ENCODE measurements at regions not wholly inside any gene's neighbourhood (a gene's known extent, or its start where the extent isn't known, plus 50 kb on each side); places are given as distances from the start of the nearest gene placed in this dataset.
A peak's percentile ranks its signal among the peaks of the same experiment; 100 is the strongest.
"Not testable (repeated sequence)": the region's sequence is repeated elsewhere in the genome, so short reads cannot be mapped to it uniquely, and the experiment has no call there.

DNA sequence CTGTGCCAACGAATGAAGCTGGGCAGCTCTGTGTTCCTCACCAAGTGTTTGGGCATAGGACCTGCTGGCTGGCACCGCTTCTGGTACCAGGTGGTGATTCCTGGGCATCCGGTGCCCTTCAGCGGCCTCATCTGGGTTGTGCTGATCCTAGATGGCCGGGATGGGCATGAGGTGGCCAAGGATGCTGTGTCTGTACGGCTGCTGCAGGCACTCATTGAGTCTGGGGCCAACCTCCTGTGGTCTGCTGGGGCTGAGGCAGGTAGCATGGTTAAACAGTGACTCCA, 96.1 kb upstream of the PLEKHM1 start:
- DNase-seq: not testable (repeated sequence)

DNA sequence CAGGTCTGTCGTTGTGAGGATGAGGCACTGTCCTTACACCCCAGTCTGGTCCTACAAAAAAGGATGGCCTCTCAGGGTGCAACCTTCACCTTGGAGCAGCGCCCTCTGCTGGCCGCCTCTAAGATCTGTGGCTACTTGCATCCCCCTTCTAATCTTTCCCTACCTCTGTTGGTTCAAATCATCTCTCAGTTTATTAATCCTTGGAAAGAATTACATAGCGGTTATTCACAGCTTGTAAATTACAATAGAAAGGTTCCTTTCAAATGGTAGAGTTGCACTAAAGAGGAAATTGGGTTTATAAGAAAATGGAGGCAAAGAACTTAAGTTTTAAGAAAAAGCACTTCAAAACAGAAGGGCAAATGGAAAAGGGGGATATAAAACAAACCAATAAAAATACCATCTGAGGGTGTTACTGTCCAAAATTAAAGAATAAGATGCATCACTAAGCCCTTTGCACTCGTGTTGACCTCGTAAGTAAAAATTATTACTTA, 102.0 kb upstream of the PLEKHM1 start:
- DNase-seq: peak; percentile 66 to 79

DNA sequence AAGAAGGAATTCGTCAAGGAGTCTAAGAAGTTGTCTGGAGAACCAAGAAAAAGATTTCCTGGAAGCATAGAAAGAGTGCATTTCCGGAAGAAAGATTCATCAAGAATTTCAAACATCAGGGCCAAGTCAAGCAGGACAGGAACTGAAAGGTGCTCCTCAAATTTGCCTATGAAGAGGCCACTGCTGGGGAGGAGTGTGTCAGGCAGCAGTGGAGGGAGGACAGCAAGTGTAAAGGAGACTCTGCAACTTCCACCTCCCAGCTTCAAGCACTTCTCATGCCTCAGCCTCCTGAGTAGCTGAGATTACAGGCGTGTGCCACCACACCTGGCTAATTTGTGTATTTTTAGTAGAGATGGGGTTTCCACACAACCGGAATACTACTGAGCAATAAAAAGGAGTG, 105.8 kb upstream of the PLEKHM1 start:
- not testable (repeated sequence) for DNase-seq

DNA sequence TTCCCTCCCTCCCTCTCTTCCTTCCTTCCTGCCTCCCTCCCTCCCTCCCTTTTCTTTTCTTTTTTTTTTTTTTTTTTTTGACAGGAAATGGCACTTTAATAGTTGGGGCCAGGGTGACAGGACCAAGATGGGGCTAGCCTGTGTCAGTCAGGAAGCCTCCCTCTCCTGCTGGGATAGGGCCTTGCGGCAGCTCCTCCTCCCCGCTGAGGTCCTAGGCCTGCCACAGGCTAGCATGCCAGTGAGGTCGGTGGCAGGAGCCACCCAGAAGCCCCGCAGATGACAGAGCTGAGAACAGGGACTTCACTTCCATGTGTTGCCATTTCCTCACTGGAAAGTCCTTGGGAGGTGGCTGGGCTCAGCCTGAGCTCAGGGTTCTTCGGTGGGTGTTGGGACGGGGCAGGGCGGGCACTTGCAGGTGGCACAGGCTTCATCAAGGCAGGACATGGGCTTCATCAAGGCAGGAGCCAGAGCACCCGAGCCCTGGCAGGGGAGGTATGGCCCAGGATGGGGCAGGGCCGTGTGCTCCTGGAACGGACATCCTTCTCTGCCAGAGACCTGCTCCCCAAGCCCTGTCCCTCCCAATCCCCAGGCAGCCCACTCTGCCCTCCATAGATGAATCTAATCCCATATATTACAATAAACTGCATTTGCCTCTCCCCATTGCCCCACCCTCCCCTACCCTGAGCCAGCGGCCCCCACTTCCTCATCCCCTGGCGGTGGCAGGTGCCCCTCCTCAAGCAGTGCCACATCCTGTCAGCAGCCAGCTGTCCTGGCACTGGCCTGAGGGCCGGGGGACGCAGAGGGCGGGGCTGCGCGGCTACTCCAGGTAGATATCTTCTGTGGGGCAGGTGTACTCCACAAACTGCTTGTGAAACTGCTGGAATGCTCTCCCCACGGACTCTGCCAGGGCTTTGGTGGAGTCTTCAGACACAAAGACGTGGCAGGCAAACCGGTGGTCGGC, 109.8 kb upstream of the PLEKHM1 start:
- DNase-seq: not testable (repeated sequence)

DNA sequence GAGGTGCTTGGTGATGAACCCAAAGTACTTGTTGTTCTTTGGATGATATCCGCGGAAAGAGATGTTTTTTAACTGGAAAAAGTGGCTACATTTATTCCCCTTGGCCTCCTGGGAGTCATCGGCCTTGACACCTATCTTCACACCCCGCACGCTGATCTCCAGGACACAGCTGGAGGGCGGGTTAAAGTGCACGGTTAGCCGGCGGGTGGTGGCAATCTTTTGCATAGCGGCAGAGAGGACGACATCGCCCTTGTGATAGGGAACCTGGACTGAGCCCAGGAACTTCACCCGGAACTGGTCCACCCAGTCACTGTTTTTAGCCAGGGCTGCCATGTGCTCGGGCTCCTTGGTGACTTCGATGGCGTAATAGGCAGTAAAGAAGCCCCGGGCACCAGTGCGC, 110.5 kb upstream of the PLEKHM1 start:
- DNase-seq: not testable (repeated sequence)

DNA sequence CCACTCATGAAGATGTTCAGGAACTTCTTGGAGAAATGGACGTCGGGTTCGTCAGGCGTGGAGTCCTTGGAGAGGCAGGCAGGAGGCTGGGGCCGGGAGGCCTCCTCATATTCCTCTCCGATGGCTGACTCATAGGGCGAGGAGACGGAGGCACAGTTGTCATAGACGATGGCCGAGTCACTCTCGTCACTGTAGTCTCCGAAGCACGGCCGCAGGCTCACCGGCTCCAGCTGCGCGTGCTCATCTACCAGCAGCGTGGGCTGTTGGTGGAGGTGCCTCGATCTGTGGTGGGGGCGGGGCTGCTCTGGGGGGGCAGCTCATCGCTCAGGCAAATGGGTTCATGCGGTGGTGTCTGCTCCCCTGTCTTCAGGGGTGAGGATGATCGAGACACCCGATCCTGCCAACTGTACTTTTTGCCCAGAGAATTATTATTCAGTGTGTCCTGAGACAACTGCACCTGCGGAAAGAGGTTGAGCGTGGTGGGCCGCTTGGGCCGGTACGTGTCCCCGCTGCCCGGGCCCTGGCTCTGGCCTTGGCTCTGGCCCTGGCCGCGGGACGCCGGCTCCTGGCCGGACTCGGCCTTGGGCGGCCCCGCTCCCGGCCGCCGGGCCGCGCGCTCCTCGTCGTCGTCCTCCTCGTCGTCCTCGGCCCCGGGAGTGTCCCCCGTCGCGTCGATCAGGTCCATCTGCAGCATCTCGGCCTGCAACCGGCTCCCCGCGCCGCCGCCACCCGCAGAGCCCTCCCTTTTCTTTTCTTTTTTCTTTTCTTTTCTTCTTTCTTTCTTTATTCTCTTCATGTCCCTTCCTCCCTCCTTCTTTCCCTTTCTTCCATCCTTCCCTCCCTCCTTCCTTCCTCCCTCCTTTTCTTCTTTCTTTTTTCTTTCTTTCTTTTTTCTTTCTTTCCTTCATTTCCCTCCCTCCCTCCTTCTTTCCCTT, 111.4 kb upstream of the PLEKHM1 start:
- not testable (repeated sequence) for DNase-seq

DNA sequence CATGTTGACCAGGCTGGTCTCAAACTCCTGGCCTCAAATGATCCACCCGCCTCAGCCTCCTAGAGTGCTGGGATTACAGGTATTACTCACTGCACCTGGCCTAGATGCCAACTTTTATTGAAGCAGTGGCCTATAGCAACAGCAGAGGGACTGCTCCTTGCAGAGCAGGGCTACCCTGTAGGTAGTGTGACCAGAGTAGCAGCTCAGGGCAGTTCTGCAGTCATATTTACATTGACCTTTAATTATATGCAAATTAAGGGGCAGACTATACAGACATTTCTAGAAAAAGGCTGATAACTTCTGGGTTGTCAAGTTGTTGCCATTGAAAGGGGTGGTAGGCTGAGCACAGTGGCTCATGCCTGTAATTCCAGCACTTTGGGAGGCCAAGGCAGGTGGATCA, 115.2 kb upstream of the PLEKHM1 start:
- DNase-seq: not testable (repeated sequence)

DNA sequence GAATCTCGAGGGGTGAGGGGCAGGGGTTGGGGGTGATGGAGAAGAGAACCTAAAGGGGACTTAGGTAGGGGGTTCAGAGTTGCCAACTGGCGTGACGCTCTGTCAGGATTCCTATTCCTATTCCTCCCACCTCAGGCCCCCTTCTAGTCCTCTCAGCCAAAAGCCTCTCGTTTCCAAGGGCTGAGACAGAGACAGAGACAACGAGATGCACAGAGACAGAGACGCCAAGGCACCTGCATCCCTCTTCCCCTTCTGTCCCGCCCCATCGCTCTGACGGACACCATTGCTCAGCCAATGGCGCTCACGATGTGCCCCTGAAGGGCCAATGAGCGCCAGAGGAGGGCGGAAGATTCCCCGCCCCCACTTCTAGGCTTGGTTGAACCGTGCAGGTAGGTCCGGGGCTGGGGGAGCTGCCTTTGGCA, 129.5 kb upstream of the PLEKHM1 start:
- DNase-seq: peak; percentile 76 to 89

DNA sequence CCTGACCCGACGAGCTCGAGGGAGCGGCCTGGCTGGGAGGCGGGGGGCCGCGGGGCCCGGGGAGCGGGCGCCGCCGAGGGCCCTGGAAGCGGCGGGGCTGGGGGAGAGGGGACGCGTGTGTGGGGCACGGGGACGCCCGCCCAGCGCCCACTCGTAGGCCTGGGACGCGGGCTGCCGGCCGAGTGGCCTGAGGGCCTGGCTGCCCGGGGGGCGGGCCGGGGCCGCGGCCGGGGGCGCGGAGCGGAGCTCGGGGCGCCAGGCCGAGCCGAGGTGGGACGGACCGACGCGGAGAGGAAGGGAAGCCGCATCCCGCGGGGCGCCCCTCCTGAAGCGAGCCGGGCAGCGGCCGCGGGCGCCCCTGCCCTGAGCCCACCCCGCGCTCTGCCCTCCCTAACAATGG, 129.9 kb upstream of the PLEKHM1 start:
- DNase-seq: peak in 1 of 2 experiments; percentile 9

DNA sequence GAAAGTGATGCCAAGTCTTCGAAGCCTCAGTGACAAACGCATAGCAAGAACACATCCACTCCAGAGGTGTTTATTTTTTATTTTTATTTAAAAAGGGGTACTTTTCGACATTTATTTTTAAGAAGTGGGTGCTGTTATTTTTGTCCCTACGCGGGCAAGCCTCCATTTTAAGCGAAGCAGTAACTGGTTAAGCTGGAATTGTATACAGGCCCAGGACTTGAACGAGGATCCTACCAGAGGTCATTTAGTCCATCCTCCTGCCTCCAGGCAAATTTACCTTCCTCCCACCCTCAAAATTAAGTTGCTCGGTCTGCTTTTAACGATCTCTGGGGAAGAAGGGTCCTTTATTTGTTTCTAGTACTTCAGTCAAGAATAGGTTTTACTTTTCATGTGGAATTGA, 130.6 kb upstream of the PLEKHM1 start:
- not testable (repeated sequence) for DNase-seq

DNA sequence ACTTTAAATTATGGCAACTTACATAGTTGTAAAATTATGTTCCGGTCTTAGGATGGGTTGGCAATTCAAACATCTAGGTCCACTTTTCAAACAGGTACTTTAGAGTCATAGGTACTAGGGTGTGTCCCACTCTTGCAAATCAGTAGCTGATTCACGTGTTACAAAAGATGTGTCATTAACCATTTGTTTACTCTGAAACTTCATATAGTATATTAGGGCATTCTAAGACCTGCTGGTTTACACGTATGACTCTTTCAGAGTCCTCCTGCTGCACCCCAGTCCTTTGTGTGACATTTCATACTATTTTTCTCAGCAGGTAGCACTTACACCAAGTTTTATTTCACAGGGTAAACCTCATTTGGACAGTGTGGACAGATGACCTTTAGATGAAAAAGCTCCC, 131.8 kb upstream of the PLEKHM1 start:
- not testable (repeated sequence) for DNase-seq

DNA sequence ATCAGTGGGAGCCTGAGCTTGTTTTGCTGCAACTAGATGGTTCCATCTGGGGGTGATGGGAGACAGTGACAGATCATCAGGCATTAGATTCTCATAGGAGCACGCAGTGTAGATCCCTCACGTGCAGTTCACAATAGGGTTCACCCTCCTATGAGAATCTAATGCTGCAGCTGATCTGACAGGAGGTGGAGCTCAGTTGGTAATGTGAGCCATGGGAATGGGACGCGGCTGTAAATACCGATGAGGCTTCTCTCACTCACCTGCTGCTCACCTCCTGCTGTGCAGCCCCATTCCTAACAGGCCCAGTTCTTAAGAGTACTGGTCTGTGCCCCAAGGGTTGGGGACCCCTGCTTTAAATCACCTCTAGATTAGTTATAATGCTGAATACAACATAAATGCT, 137.5 kb upstream of the PLEKHM1 start:
- DNase-seq: no peak

DNA sequence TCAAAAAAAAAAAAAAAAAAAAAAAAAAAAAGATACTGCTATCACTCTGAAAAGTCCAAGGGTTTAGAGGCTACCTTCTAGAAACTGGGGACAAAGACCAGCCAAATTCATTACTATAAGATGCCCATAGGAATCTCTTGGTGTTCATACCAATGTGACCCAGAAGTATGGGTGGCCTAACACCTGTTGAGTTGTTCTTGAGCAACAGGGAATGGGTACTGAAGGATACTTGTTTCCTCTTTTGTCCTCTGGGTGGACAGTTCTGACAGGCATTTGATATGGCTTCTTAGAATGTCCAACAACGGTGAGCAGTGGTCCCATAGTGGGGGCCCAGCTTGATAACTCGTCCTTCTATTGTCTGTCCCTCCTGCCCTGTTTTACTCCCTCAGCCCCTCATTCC, 141.4 kb upstream of the PLEKHM1 start:
- no peak for DNase-seq

DNA sequence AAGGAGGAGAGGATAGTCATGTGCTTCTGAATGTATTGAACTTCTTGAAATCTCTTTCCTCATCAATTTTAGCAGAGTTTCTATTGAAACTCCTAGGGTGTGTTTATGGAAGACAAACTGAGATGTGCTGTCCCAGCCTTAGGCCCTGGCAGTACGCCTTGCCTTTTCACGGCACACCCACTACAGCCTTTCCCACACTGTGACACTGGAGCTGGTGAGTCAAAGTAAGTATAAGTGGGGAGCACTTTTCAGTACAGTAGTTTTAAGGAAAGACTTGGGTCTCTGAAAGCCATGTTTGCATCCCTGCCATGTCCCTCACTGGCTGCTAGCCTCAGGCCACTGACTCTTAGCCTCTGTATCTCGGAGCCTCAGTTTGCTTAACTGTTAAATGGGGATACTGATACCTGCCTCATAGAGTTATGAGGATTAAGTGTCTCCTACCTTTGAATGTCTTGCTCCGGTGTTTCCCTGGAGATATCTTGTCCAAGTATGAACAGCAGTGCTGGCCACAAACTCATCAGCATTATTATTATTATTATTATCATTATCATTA, 144.7 kb upstream of the CRHR1 start:
- no peak for DNase-seq

DNA sequence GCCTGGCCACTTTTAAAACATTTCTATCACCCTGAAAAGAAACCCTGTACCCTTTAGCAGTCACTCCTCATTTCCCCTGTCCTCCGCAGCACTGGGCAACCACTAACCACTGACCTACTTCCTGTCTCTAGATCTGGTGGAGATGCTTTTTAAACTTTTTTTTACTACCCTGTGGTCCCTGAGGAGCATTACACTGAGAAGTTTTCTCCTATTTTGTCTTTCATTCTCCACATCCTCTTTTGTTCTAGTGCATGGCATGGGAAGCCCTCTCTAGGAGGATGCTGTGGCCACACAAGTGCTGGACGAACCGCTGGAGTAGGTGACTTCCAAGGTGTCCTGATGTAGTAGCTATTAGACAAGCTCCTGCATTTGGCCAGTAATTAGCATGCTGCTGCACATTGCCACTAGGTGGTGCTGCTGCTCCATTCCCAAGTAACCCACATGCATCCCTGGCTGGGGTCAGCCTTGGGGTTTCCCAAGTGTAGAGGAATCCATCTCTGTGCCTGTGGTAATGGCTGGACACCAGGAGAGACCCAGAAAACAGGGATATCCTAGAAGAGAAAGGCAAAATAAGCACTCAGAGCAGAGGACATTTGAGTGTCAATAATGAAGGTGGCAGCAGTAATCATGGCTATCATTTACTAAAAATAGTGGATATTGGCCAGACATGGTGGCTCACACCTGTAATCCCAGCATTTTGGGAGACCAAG, 143.8 kb upstream of the CRHR1 start:
- DNase-seq: peak; percentile 63 to 68

DNA sequence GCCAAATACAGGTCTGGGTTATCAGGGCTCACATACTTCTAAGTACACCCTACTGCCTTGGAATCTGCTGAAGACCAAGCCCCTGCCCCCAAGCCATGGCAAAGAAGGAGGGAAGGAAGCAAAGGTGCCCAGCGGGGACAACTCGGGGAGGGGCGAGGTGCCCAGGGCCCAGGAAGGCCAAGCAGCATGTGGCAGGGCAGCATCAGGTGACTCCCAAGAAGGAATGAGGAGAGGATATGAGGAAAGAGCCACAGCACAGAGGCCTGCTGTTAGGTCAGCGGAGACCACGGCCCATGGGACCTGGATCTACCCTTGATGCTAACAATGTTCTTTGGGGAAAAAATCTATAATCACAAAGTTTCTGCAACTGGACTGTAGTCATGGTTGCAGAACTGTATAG, 142.6 kb upstream of the CRHR1 start:
- no peak for DNase-seq

DNA sequence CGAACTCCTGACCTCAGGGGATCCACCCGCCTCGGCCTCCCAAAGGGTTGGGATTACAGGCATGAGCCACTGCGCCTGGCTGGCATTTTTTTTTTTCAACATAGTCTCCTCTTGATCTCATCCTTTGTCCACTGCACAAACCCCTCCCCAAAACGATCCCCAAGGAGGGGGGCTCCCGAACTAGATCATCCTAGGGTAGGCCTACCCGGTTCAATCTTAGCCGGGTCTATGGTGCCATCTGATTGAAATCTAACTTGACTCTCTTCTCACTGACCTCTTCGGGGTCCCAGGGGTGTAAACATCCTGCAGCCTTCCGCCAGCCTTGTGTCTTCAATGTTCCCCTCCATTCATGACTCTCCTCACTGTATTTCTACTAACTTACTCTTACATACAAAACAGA, 140.5 kb upstream of the CRHR1 start:
- DNase-seq: no peak

DNA sequence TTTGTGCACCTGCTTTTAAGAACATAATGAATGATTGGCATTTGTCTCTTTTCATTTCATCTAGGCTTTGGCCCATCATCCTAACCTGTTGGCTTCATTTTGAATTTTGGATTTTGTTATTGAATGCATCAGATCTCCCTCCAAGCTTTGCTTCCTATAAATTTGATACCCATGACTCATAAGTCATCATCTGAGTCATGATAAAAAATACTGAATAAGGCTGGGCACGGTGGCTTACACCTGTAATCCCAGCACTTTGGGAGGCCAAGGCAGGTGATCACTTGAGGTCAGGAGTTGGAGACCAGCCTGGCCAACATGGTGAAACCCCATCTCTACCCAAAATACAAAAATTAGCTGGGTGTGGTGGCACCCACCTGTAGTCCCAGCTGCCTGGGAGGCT, 139.5 kb upstream of the CRHR1 start:
- DNase-seq: not testable (repeated sequence)

DNA sequence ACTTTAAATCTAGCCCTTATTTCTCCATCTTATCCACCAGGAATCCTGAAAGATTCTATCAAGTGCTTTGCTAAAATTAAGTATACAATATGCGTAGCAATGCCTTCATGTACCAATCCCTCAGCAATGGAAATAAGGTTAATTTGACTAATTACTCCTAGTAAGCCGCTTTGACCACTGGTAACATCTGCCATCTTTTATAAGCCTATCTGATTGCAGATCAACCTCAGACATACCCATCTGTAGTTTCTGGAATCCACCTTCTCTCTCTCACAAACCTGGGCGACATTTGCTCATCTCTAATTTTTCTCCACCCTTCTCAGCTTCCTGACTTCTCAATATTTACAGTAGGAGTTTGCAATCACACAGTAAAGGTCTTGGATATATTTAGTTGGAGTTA, 138.8 kb upstream of the CRHR1 start:
- no peak for DNase-seq

DNA sequence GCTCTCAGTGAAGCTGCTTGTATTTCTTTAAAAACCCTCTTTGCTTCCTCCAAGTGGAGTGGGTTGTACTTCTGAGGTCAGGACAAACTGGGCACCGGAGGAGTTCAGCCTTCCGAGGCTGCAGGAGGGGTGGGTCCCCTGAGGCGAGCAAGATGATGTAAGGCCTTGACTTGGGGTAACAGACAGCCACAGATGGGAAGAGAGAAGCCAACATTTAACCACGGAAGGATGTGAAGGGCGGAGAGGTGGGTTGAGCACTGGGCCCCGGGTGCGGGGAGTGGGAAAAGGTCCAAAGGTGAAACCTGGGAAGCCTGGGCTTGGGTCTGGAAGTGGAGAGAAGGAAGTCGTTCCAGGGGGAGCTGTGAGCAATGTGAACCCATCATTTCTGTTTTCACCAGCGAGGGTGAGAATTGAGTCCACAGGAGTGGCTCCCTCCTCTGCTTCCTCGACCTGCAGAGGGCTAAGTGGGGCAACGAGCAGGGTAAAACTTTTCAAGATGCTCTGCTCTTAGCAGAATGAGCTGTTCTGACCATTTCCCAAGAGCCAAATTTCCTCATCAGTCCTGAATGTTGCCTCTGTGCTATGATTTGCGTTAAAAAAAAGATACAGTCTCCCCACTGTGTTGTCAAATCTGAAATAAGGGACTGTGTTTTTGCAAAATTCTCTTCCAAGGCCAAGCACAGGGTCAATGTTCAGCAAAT, 137.7 kb upstream of the CRHR1 start:
- no peak for DNase-seq

DNA sequence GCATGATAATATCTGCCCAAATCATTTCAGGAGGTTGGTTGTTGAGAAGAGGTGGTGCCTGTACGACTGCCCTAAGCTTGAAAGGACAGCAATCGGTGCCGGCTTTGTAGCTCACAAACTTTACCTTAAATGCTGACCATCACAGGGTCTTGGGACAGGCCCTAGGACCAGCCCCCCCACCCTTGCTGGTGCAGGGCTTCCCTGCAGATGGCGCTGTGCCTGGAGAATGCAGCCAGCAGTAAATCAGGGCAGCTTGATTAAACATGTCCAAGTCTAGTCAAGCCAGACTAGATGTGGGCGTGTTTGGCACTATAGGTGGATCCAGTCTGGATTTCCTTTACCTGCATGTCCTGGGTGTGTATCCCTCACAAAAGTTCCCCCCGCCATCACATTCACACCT, 135.5 kb upstream of the CRHR1 start:
- no peak for DNase-seq

DNA sequence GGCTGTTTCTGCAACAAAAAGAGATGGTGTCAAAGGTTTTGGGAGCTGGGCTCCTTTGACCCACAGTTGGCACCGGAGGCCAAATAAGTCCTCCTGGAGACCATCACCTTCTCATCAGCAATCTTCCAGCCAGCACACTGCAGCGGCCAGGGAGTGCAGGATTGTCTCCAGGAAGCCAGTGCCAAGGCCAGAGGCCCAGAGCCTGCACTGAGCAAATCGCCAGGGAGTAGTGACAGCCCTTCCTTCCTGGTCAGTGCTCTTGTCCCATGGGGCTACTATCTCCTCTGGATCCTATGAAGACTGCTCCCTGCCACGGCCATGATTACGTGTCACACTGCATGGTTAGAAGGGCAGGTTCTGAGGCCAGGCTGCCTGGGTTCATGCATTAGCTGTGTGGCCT, 134.3 kb upstream of the CRHR1 start:
- DNase-seq: no peak

Measured in stimulated activated CD4-positive, alpha-beta T cell treated with anti-CD3 and anti-CD28 coated beads, Interleukin-4, amount 100 ng/mL, for 4 hours (primary cell).